ENCODE measurements at regions not wholly inside any gene's neighbourhood (a gene's known extent, or its start where the extent isn't known, plus 50 kb on each side); places are given as distances from the start of the nearest gene placed in this dataset.

DNA sequence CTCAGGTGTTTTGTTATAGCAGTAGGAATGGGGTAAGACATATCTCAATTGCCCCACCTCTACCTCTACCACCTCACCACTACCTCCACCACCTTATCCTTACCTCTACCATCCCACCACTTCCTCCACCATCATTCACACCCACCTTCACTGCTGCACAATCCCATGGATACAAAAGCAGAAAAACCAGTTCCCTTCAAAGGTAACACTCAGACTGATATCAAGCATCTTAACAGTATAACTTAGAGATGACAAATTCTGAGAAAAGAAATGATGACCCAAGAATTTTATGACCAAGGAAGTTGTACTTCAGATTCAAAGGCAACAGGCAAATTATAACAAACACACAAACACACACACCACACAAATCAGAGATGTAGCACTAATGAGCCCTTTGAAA, 189.4 kb downstream of the NUAK1 start:
- H3K4me2 ChIP-seq (ENCODE audit: low read length) = no peak overlapping the region

GRCh38 chr12:105951732-105952131, 187.0 kb downstream of the NUAK1 start:
- no peaks in the 10 kb centered on the region for H3K36me3 ChIP-seq (ENCODE audit: control insufficient read depth, insufficient read depth, low read length)
- H3K4me2 ChIP-seq (ENCODE audit: low read length) = no peak overlapping the region
- no peak overlapping the region for H3K4me3 ChIP-seq (ENCODE audit: low read depth, low read length)
- no peaks in the 10 kb centered on the region for H3K27me3 ChIP-seq (ENCODE audit: control insufficient read depth, insufficient read depth, low read length)
- H3K4me1 ChIP-seq = peaks cover 6% of the 10 kb centered on the region
- no peak overlapping the region for H3K27ac ChIP-seq
- no peaks in the 10 kb centered on the region for H3K9me3 ChIP-seq (ENCODE audit: control insufficient read depth, low read length)
- no peak overlapping the region for H3K9ac ChIP-seq
- no peak overlapping the region for H2AFZ ChIP-seq
- TF ChIP-seq, protein P1, sequence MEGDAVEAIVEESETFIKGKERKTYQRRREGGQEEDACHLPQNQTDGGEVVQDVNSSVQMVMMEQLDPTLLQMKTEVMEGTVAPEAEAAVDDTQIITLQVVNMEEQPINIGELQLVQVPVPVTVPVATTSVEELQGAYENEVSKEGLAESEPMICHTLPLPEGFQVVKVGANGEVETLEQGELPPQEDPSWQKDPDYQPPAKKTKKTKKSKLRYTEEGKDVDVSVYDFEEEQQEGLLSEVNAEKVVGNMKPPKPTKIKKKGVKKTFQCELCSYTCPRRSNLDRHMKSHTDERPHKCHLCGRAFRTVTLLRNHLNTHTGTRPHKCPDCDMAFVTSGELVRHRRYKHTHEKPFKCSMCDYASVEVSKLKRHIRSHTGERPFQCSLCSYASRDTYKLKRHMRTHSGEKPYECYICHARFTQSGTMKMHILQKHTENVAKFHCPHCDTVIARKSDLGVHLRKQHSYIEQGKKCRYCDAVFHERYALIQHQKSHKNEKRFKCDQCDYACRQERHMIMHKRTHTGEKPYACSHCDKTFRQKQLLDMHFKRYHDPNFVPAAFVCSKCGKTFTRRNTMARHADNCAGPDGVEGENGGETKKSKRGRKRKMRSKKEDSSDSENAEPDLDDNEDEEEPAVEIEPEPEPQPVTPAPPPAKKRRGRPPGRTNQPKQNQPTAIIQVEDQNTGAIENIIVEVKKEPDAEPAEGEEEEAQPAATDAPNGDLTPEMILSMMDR (IDR thresholded peaks at IDR 0.05) = no peak
- H3K79me2 ChIP-seq = no peaks in the 10 kb centered on the region

More for the DNA sequence above, 189.4 kb downstream of the NUAK1 start:
- Histone ChIP-seq H3K4me1 (peaks cover 7% of the 10 kb centered on the region), H3K27me3 (ENCODE audit: control insufficient read depth, insufficient read depth, low read length) (no peaks in the 10 kb centered on the region), H3K9me3 (ENCODE audit: control insufficient read depth, low read length) (no peaks in the 10 kb centered on the region), H3K79me2 (no peaks in the 10 kb centered on the region), H3K27ac (no peak overlapping the region), H3K4me3 (ENCODE audit: low read depth, low read length) (no peak overlapping the region), H3K9ac (no peak overlapping the region), H2AFZ (no peak overlapping the region), H3K36me3 (ENCODE audit: control insufficient read depth, insufficient read depth, low read length) (no peaks in the 10 kb centered on the region)
- TF ChIP-seq, protein P1 (IDR thresholded peaks at IDR 0.05) = no peak

DNA sequence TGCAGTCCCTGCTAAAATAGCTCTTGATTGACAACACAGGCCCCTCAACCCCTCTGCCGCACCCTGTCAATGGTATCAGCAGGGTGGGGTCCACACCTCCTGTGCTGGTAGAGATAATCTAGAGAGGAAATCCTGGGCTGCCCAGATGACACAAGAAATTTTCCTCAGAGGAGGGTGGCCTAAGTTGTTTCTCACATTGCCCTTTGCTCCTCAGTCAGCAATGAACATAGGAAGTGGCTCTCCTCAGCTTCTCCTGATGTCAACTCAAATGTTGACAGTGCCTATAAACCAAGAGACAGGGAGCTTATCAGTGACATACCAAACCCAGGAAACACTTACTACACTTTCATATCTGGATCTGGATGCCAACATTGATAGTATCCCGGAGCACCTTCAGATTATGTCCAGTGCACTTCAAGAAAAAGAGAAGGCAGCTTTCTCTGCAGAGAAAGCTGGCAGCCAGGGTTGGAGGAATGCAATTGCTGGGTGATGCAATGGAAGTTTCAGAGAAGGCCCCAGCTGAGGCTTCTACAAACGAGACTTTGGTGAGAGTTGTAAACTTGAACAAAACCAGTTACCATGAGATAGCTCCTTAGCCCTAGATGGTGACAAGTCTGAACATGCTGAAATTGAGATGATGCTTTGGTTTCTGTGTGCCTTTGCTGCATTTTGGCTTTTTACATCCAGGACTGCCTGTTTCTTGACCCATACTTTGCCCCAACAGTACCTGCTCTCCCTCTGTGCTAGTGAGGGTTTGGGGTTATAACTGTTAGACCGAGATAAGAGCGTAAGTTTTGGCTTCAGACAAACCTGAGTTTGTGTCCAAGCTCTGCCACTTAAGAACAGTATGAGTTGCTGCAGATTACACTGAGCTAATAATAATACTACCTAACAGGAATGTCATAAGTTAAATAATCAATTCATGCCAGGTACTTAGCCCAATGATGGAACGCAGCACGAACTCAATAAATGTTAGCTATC, 183.5 kb downstream of the NUAK1 start:
- Histone ChIP-seq H3K4me1 (no peaks in the 10 kb centered on the region), H2AFZ (no peak overlapping the region), H3K9me3 (ENCODE audit: control insufficient read depth, low read length) (no peaks in the 10 kb centered on the region), H3K4me3 (ENCODE audit: low read depth, low read length) (no peak overlapping the region), H3K36me3 (ENCODE audit: control insufficient read depth, insufficient read depth, low read length) (no peaks in the 10 kb centered on the region), H3K4me2 (ENCODE audit: low read length) (no peak overlapping the region), H3K79me2 (no peaks in the 10 kb centered on the region), H3K27ac (no peak overlapping the region), H3K27me3 (ENCODE audit: control insufficient read depth, insufficient read depth, low read length) (no peaks in the 10 kb centered on the region), H3K9ac (no peak overlapping the region)
- TF ChIP-seq, protein P1 (IDR thresholded peaks at IDR 0.05) = no peak

DNA sequence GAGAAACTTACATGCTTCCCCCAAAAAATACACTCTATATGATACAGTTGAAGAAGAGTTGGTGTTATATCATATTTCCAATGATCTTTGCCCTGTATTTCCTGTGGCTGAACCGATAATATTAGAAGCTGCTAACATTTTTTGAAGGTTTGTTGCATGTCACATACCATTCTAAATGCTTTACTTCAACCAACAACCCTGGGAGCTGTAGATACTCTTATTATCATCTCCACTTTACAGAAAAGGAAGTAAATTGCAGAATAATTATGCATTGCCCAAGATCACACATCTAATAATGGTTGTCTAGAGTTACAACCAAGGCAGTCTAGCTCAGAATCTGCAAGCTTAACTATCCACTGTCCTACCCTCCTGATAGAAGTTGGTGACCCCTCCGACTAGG, 182.8 kb downstream of the NUAK1 start:
- Histone ChIP-seq H3K36me3 (ENCODE audit: control insufficient read depth, insufficient read depth, low read length) (no peaks in the 10 kb centered on the region), H3K27ac (no peak overlapping the region), H3K9me3 (ENCODE audit: control insufficient read depth, low read length) (no peaks in the 10 kb centered on the region), H3K79me2 (no peaks in the 10 kb centered on the region), H3K4me3 (ENCODE audit: low read depth, low read length) (no peak overlapping the region), H3K9ac (no peak overlapping the region), H3K27me3 (ENCODE audit: control insufficient read depth, insufficient read depth, low read length) (no peaks in the 10 kb centered on the region), H3K4me2 (ENCODE audit: low read length) (no peak overlapping the region), H3K4me1 (no peaks in the 10 kb centered on the region), H2AFZ (no peak overlapping the region)
- TF ChIP-seq, protein P1 (IDR thresholded peaks at IDR 0.05) = no peak
